WERI-Rb-1 (cell line): ENCODE measurements at regions not wholly inside any gene's neighbourhood (a gene's known extent, or its start where the extent isn't known, plus 50 kb on each side); places are given as distances from the start of the nearest gene placed in this dataset.

Experiments used
- DNase-seq: peaks from one replicate; pipeline ENCODE4 v3.0.0-alpha.2; 2020
- H3K27ac ChIP-seq: fragments of 250-450 bp; sonication (Bioruptor Pico); 2 replicates; pipeline ENCODE4 v1.5.1; 2020; ENCODE audit warnings: mild to moderate bottlenecking, moderate library complexity
- H3K27me3 ChIP-seq: fragments of 250-450 bp; sonication (Bioruptor Pico); 2 replicates; pipeline ENCODE4 v1.5.1; 2021; ENCODE audit warnings: mild to moderate bottlenecking, low read depth, moderate library complexity; ENCODE audit not compliant: insufficient read depth, severe bottlenecking
- H3K36me3 ChIP-seq: fragments of 250-450 bp; sonication (Bioruptor Pico); 2 replicates; pipeline ENCODE4 v1.5.1; 2020; ENCODE audit warnings: mild to moderate bottlenecking, moderate library complexity
- H3K4me3 ChIP-seq: 2 replicates; pipeline ENCODE4 v1.5.1; 2011; ENCODE audit warnings: low read depth, mild to moderate bottlenecking, control low read depth, low read length
- H3K9me3 ChIP-seq: fragments of 250-450 bp; sonication (Bioruptor Pico); 2 replicates; pipeline ENCODE4 v1.5.1; 2021; ENCODE audit warnings: mild to moderate bottlenecking, moderate library complexity; ENCODE audit not compliant: severe bottlenecking
- TF ChIP-seq, protein P1 (sequence below): IDR thresholded peaks from 2 replicates; pipeline ENCODE4 v1.5.1; 2011; ENCODE audit warnings: low read depth, mild to moderate bottlenecking, control low read depth, inconsistent platforms, low read length

GRCh38 chr4:131093303-131093702 is 1997.4 kb downstream of the C4orf33 start:
- Histone ChIP-seq H3K9me3 (no peaks in the 10 kb centered on the region), H3K36me3 (no peaks in the 10 kb centered on the region), H3K4me3 (no peak overlapping the region), H3K27me3 (no peaks in the 10 kb centered on the region), H3K27ac (no peak overlapping the region)
- TF ChIP-seq, protein P1, sequence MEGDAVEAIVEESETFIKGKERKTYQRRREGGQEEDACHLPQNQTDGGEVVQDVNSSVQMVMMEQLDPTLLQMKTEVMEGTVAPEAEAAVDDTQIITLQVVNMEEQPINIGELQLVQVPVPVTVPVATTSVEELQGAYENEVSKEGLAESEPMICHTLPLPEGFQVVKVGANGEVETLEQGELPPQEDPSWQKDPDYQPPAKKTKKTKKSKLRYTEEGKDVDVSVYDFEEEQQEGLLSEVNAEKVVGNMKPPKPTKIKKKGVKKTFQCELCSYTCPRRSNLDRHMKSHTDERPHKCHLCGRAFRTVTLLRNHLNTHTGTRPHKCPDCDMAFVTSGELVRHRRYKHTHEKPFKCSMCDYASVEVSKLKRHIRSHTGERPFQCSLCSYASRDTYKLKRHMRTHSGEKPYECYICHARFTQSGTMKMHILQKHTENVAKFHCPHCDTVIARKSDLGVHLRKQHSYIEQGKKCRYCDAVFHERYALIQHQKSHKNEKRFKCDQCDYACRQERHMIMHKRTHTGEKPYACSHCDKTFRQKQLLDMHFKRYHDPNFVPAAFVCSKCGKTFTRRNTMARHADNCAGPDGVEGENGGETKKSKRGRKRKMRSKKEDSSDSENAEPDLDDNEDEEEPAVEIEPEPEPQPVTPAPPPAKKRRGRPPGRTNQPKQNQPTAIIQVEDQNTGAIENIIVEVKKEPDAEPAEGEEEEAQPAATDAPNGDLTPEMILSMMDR, result no peak
- DNase-seq, result no peak

DNA sequence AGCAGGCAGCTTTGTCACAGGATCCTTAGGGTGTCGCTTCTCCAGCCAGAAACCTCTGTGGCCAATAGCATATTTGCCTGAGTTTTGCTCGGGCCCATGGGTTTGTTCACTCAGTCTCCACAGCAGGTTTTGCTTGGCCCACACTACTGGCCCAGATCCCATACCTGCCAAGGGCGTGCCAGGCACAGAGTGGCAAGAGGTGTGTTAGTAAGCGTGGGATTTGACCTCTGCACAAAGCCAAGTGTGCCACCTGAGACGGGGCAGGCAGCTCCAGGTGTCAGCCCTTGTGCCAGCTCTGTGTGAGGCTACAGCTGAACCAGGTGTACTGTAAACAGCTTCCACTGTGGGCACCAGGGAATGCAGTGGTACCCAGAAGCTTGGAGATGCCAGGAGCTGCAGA is 2003.0 kb downstream of the C4orf33 start:
- TF ChIP-seq, protein P1, result no peak
- DNase-seq, result no peak
- H3K4me3 ChIP-seq, result no peak overlapping the region
- H3K27me3 ChIP-seq, result no peaks in the 10 kb centered on the region
- no peaks in the 10 kb centered on the region for H3K9me3 ChIP-seq
- H3K27ac ChIP-seq, result no peak overlapping the region
- no peaks in the 10 kb centered on the region for H3K36me3 ChIP-seq

- Histone ChIP-seq H3K9me3 (no peaks in the 10 kb centered on the region), H3K27me3 (no peaks in the 10 kb centered on the region), H3K27ac (no peak overlapping the region), H3K4me3 (no peak overlapping the region), H3K36me3 (no peaks in the 10 kb centered on the region)
- no peak for DNase-seq
- TF ChIP-seq, protein P1, result no peak
Observed at GRCh38 chr4:131113273-131113672, 2017.3 kb downstream of the C4orf33 start.

- H3K27me3 ChIP-seq, result no peaks in the 10 kb centered on the region
- TF ChIP-seq, protein P1, result no peak
Observed at GRCh38 chr4:131113704-131114103, 2017.8 kb downstream of the C4orf33 start.

DNA sequence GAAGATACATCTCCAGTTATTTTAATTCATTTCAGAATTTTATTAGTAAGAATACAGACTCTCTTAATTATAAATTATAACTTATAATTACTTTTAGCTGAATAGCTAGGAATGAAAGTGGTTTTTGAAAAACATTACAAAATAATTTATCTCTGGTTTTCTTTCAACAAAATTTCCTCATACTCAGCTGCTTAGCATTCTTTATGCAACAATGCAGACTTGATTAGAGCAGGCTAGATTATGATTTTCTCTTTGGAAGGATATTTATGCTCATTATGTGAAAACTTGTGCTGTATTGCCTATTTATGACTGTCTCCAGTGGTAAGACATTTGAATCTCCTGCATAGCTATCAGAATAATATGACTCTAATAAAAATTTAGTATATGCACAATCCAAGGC is 2023.7 kb downstream of the C4orf33 start:
- Histone ChIP-seq H3K9me3 (no peaks in the 10 kb centered on the region), H3K27me3 (no peaks in the 10 kb centered on the region), H3K4me3 (no peak overlapping the region), H3K27ac (no peak overlapping the region), H3K36me3 (no peaks in the 10 kb centered on the region)
- DNase-seq, result no peak
- TF ChIP-seq, protein P1, result no peak

More at GRCh38 chr4:131113704-131114103, 2017.8 kb downstream of the C4orf33 start:
- no peak overlapping the region for H3K27ac ChIP-seq
- no peaks in the 10 kb centered on the region for H3K36me3 ChIP-seq
- no peaks in the 10 kb centered on the region for H3K9me3 ChIP-seq
- H3K4me3 ChIP-seq, result no peak overlapping the region
- no peak for DNase-seq

DNA sequence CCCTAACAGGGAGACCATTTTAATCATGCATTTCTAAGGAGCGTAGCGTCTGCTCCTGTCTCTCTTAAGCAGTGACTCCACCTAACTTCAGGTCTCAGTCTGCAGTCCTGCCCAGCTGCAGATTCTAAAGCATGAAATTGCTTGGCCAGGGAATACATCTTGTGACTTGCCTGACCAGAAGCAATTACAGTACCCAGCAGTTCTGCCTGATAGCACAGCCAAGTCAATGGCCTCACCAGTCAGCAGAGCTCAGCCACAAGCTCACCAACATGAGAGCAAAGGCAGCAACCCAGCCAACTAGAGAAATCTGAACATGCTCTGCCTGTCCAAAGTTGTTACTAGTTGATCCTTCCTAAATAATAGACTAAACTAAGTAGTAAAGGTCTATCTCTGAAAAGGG is 2011.9 kb upstream of the PCDH10 start:
- H3K36me3 ChIP-seq, result no peaks in the 10 kb centered on the region
- TF ChIP-seq, protein P1, result no peak
- H3K27me3 ChIP-seq, result no peaks in the 10 kb centered on the region
- H3K4me3 ChIP-seq, result no peak overlapping the region
- no peak for DNase-seq
- peaks cover 5% of the 10 kb centered on the region for H3K9me3 ChIP-seq
- no peak overlapping the region for H3K27ac ChIP-seq
